Stimulated activated naive CD4-positive, alpha-beta T cell (primary cell): ENCODE measurements at regions not wholly inside any gene's neighbourhood (a gene's known extent, or its start where the extent isn't known, plus 50 kb on each side); places are given as distances from the start of the nearest gene placed in this dataset.

Experiments used
- DNase-seq, 6 experiments: peaks; one replicate each; lab custom pipeline; 2025; lab: John Stamatoyannopoulos, UW

DNA sequence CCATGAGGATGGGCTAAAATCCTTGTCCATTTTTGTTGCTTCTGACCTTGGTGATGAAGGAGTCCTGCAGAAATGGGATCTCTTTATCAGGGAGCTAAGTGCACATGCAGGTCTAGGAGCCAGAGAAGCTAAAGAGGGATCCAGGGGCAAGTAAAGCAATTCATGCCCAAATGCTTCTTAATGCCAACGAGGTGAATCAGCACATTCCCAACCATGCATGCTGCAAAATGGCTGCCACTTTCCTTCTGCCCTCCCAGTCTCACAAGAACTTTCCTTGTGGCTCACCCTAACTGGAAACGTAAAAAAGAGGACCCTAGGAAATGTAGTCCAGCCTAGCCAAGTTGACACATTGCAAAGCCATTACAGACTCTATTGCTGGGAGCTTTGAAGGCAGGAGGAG lies 298.4 kb downstream of the MAFB start:
- no peak for DNase-seq

DNA sequence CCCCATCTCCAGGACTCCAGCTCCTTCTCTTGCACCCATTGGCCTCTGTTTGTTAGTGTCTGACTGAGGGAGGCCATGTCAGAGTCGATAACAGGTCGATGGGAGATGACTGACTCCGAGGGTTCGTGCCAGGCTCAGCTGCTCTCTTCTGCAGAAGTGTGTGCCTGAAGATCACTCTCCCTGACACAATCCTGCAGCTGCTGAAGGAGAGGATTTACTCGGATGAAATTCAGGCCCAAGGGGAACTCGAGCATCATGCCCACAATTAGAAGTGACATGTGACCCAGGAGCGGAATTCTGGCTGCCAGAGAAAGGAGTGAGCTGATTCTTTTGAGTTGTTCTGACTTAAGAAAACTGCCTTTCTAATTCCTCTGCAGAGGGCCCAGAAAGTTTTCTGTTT lies 318.2 kb downstream of the MAFB start:
- DNase-seq = no peak

DNA sequence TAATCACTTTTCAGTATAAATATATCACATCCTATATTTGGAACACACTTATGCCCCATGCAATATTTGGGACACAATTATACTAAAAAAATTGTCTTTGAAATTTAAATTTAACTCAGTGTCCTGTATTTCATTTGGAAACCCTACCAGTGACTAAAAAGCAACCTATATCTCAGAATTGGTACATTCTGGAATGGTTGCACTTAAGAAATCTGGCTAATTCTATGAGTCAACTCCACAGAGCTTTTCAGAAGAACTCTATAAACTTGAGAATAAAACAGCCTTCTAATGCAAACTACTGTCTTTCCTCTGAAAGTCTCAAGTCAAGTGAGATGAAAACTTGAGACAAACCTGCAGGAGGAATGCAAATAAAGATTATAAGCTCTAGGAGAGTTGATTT lies 320.2 kb downstream of the MAFB start:
- DNase-seq = no peak

DNA sequence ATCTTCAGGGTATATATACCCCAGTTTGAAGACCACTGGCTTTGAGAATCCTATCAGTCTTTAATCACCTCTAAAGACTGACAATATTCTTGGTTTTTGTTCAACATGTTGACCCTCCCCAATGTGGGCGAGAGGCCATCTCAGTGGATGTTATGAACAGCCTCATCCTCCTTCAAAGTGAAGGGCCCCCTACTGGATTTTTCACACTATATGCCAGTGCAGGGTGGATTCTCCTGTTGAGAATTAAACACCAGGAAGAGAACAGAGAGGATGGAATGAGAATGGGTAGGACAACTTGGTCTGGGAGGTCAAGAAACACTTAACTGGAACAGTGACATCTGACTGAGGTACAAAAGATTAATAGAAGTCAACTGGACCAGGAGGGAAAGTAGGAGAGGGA lies 327.1 kb downstream of the MAFB start:
- DNase-seq = no peak

DNA sequence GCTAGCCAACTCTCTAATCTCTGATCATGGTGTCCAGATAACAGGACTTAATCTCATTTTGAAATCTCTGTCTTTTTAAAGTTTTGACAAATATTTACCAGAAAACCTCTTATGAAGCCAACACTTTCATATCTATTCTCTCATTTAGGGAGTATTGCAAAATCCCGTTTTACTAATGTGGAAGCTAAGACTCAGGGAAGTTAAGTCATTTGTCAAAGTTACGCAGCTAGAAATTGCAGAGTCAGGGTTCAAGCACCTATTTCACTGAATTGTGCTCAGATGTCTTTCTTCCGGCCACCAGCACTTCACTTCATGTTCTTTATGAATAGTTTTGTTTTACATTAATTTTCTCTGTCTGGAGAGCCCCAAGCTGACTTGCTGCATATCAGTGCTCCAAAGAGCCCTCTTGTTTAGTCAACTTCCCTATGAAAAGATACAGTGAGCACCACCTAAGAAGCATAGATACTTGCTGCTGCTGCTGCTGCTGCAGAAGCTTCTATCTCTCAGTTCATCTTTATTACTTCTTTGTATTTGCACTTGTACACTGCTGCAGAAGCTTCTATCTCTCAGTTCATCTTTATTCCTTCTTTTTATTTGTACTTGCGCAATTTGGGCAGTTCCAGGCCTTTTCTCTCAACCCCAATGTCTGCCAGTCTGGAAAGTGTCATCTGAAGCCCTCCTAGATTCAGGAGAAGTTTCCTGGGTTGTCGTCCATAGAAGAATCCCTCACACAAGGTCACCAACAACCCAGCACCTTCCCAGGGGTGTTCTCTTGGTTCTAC lies 329.7 kb downstream of the MAFB start:
- no peak for DNase-seq

DNA sequence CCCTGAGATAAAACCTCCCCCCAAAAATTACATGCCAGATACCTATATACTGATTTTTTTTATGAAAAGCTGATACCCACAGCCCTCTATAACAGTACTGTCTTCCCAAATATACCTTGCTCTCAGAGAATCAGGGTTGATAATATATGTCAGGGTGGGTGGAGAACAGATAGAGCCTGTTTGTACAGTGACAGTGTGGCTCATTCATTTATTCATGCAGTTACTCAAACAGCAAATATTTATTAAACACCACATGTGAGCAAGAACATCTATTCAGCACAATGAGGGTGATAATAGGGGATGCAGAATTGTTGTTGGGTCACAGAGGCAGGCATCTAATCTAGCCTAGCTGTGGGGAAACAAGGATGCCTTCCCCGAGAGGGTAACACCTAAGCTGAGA lies 334.2 kb downstream of the MAFB start:
- DNase-seq = no peak

GRCh38 chr20:40343390-40343789 lies 345.6 kb downstream of the MAFB start:
- no peak for DNase-seq

GRCh38 chr20:40341561-40341960 lies 347.5 kb downstream of the MAFB start:
- no peak for DNase-seq

DNA sequence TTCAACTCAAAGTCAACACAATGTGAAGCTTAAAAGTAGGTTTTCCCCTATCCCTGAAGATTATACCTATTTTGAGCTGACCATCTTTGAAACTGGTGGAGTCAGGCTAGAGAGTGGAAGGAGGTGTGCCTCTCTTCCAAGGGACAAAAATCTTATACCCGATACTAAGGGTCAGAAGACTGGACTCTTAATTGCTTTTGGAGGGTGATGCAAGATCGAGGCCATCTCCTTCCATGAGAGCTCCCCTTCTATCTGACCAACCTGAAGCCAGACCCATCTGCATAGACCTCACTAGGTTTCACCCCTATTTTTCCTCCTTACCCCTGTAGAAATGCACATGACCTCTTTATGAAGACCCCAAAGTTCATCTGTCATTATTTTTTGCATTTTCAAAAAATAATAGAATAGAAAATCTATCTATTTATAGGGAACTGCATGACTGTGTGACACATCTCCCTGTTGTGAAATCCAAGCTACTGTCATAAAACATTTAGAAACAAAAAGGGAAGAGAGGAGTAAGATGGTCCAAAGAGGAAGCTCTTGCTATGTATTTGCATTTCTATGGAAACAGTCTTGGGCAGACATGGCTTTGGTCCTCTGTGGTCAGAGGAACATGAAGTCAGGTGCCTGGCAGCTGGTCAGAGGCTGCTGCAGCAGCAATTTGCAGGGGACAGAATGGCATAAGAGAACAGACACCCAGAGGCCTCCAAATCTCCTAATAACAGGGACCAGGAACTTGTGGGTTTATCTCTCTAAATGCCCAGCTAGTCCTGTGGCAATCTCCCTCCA lies 349.2 kb downstream of the MAFB start:
- DNase-seq = no peak

DNA sequence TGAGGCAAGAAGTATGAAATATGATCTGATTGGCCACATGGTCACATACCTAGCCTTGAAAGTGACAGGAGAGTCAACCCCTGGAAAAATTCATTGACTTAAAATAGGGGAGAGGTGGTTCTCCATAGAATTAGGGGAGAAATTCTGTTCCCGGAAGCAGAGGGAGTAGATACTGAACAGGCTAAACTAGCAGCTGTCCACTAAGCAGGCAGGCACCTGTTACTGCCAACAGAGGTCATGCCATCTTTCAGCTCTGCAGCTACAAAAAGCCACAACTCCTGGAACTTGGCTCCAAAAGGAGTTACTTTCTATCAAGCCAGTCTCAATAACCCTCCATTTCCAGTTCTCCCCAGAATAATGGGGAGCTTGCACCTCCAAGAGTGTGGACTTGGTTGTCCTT lies 352.5 kb downstream of the MAFB start:
- DNase-seq = no peak

- DNase-seq = no peak
Observed at GRCh38 chr20:40335901-40336351, 353.1 kb downstream of the MAFB start.

GRCh38 chr20:40335437-40335836 lies 353.6 kb downstream of the MAFB start:
- no peak for DNase-seq

DNA sequence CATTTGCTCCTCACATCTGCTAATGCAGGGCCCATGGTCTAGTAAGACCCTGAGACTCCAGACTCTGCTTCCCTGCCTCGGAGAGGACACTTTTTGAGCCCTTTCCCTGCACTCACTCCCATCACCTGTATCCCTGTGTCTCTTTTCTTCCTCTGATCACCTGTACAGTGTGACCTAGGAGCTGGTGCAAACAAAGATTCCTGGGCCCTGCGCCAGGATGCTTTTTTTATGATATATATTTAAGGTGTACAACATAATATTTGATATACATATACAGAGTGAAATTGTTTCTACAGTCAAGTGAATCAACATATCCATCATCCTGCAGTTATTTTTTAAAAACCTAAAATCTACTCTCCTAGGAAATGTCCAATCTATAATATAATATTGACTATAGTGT lies 355.4 kb downstream of the MAFB start:
- no peak for DNase-seq

DNA sequence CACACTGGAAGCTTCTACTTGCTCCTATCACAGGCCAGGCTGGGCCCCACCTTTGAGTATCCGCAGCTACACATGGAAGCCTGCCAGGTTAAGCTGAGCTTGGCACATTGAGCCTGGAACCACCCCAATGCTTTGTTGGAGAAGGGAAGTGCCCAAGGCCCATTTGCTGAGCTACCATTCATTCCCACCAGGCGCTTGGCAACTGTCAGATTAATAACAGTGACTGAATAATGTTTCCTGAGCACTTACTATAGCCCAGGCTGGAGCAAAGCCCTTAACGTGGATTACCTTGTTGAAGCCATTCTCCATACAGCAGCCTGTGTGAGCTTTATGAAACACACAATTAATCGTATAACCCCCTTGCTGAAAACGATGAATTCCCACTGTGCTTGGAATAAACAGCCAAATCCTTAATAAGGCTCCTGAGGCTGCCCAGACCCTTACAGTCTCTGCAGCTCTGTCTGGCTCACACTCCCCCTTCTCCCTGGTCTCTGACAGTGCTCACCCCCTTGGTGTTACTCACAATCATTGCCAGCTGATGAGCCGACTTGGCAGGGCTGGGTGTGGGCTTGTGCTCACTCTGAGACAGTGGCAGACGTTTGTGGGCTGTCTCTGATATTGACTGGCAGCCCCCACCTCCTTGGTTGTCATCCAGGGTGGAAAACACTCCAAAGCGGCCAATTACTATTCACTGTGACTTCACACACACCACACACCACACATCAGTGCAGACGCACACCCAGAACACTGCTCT lies 357.1 kb downstream of the MAFB start:
- DNase-seq = no peak

DNA sequence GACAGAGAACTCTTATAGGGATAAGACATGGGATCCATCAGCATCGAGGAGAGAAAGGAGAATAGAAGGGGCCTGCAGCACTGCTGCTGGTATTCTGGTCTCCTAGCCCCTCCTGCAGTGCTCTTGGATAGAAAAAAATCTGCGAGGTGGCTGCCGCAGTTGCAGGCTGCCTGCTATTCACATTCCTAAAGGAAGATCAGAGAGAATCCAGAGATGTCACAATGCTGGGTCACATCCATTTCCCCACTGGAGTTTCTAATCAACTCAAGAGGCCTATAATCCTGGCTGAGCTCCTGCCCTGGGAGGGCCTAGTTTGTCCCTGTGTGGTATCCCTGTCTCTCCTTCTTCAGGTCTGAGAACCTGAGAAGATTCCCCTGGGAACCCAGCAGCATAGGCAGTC lies 357.8 kb downstream of the MAFB start:
- no peak for DNase-seq

DNA sequence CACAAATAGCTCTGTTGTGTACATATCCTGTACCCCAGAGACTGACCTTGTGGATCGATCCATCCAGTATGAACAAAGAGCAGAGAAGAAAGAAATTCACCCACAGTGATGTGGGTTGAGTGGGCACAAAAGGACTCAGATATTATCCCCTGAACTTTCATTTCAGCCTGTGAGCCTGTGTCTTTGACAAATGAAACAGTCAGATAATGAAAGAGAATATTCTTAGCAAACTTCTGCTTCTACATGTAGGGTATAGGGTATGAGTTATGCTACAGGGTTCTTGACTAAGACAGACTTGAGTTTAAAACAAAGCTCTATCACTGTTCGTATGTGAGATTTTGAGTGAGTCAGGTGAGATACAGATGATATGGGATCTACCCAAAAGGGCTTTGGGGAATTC lies 359.7 kb downstream of the MAFB start:
- no peak for DNase-seq

DNA sequence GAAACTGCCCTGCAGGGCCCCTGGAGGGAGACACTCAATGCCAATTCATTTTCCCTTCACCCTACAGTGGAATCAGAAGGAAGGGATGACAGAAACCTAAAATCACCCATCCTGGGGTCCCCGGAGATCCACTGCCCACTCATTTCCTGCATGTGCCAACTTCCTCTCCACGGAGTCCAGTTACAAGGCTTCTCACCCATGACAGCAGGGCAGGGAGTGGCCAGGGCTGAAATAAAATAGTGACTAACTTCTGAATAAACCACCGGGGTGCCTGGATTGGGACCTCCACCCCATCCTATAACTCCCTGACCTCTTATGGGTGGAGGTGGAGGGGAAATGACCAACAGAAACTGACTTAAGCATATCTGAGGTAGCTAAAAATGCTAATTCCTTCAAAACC lies 362.3 kb downstream of the MAFB start:
- DNase-seq = no peak

DNA sequence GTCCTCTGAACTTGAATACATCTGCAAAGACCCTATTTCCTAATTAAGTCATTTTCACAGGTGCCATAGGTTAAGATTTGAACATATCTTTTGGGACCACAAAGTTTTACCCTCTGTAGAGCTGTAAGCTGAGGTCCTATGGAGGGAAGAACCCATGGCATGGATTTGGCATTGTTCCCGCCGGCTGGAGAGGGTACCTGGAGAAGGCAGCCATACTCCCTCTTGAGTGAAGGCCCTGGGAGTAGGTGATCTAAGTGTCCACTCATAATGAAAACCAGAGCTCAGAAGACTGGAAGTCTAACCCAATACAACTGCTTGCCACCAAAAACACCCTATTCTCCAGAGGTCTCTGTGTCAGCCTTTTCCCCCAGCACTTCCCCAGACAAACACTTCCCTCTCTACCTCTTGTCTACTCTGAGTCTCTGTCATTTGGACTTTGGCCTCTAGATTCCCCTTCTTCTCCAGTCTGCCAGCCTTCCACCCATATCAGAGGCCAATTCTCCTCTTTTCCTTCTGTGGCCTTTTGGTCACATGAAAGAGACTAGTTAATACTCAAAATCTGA lies 363.9 kb downstream of the MAFB start:
- DNase-seq = no peak

GRCh38 chr20:40323361-40323794 lies 365.7 kb downstream of the MAFB start:
- no peak for DNase-seq

- DNase-seq = no peak
Observed at GRCh38 chr20:40322941-40323340, 366.1 kb downstream of the MAFB start.

GRCh38 chr20:40320517-40321011 lies 368.5 kb downstream of the MAFB start:
- DNase-seq = no peak
